Activated T-helper 2 cell treated with anti-CD3 and anti-CD28 coated beads, Interferon-gamma antibody, Interleukin-2, Interleukin-4, amounts not matched to agents 10 μg/mL and 5 μg/mL and 100 μg/mL, durations not matched to agents 14 hours and 24 hours and 36 hours (primary cell): ENCODE measurements at regions not wholly inside any gene's neighbourhood (a gene's known extent, or its start where the extent isn't known, plus 50 kb on each side); places are given as distances from the start of the nearest gene placed in this dataset.

Experiments
- DNase-seq: peaks from one replicate; pipeline ENCODE4 v3.0.0; 2021; ENCODE audit warnings: low spot score
- H3K27ac Mint-ChIP-seq: one replicate; pipeline ENCODE4 v1.8.0; 2021; ENCODE audit warnings: mixed read lengths
- H3K27me3 Mint-ChIP-seq: one replicate; pipeline ENCODE4 v1.8.0; 2021; ENCODE audit warnings: low read depth, mixed read lengths
- H3K36me3 Mint-ChIP-seq: one replicate; pipeline ENCODE4 v1.8.0; 2021; ENCODE audit warnings: low read depth, mixed read lengths
- H3K4me1 Mint-ChIP-seq: one replicate; pipeline ENCODE4 v1.8.0; 2021; ENCODE audit warnings: low read depth, mixed read lengths
- H3K4me3 Mint-ChIP-seq: one replicate; pipeline ENCODE4 v1.8.0; 2021; ENCODE audit warnings: low read depth, mild to moderate bottlenecking, moderate library complexity, mixed read lengths
- H3K9me3 Mint-ChIP-seq: one replicate; pipeline ENCODE4 v1.8.0; 2021; ENCODE audit warnings: mixed read lengths
- intact Hi-C: fragments of 100-400 bp; cut with micrococcal nuclease; formaldehyde crosslinking; loops from one replicate; pipeline ENCODE4 v1.15.1; 2023

DNA sequence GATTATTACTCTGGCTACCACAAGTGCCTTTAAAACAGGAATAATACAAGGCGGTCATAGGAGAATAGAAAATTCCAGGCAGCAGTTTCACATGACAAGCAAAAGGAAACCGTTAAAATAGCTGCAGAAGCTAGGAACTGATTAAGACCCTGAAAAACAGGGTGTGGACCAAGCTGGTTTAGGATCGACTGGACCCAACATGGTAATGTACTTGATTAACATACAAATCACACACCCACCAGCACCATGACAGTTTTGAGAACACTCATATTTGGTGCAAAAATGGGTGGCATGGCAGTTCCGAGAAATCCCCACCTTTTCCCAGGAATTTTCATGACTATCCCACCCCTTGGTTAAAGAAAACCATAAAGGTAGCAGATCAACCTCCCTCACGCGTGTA is 51.9 kb upstream of the TMEM163 start:
- no peak for DNase-seq
- H3K9me3 Mint-ChIP-seq = no peaks in the 10 kb centered on the region
- H3K27ac Mint-ChIP-seq = no peak overlapping the region
- peaks cover 17% of the 10 kb centered on the region for H3K4me1 Mint-ChIP-seq
- peaks cover 3% of the 10 kb centered on the region for H3K27me3 Mint-ChIP-seq
- no peak overlapping the region for H3K4me3 Mint-ChIP-seq
- no peaks in the 10 kb centered on the region for H3K36me3 Mint-ChIP-seq
- intact Hi-C loops = no loop called here

DNA sequence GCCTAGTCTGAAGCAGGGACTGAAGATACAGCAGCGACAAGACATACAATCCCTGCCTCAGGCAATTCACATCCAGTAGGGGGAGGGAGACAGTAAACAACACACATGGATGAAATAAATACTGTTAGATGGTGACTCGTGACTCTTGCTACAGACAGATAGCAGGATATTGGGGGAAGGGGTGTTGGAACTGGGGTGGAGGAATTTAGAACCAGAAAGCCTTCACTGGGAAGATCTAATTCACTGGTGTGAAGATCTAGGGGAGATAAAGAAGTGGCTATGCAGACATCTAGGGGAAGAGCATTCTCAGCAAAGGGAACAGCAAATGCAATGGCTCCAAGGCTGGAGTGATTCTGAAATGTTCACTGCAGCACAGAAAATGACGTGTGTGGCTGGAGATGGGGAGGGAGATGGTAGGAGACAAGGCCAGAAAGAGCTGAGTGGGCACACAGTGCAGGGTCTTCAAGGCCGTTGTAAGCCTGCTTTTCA is 52.6 kb upstream of the TMEM163 start:
- Mint-ChIP-seq H3K4me1 (peaks cover 17% of the 10 kb centered on the region), H3K4me3 (no peak overlapping the region), H3K27ac (no peak overlapping the region), H3K9me3 (no peaks in the 10 kb centered on the region), H3K36me3 (no peaks in the 10 kb centered on the region), H3K27me3 (peaks cover 3% of the 10 kb centered on the region)
- intact Hi-C loops = no loop called here
- DNase-seq = no peak

DNA sequence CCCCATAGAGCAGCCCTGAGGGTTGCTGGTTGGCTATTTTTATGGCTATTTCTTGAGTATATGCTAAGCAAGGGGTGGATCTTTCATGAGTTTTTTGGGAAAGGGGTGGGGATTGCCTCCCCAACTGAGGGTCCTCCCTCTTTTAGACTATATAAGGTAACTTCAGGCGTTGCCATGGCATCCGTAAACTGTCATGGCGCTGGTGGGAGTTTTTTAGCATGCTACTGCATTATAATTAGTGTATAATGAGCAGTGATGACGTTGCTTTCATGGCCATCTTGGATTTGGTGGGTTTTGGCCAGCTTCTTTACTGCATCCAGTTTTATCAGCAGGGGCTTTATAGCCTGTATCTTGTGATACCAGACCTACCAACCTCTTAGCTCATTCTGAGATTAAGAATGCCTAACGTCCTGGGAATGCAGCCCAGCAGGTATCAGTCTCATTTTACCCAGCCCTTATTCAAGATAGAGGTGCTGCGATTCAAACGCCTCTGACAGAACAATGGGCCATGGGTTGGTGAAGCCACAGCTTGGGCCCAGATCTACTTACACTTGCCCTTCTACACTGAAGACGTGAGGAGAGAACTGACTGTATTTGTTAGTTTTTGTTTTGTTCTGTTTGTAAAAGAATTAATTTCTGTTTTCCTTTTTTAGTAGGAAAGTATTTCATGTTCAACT is 53.8 kb upstream of the TMEM163 start:
- DNase-seq = no peak
- H3K9me3 Mint-ChIP-seq = no peaks in the 10 kb centered on the region
- no peak overlapping the region for H3K27ac Mint-ChIP-seq
- intact Hi-C loops = no loop called here
- no peak overlapping the region for H3K4me3 Mint-ChIP-seq
- peaks cover 9% of the 10 kb centered on the region for H3K27me3 Mint-ChIP-seq
- H3K36me3 Mint-ChIP-seq = no peaks in the 10 kb centered on the region
- peaks cover 17% of the 10 kb centered on the region for H3K4me1 Mint-ChIP-seq

DNA sequence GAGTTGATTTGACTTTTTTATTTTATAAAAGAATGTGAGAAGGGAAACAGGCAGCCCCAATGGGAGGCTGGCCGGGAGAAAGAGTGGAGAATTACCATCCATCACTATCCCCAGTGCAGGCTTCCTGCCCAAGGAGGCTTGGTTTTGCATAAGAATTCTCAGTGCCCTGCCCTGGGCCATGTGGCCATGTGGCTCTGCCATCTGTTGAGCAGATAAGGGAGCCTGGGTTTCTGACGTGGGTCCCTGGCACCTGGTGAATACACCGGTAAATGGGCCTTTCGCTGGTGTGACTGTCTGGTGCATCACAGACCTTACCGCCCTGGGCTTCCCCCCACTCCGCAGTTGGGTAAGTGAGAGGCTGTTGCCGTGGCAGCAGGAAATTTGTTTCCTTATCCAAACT is 54.5 kb upstream of the TMEM163 start:
- Mint-ChIP-seq H3K36me3 (no peaks in the 10 kb centered on the region), H3K27ac (no peak overlapping the region), H3K27me3 (peaks cover 9% of the 10 kb centered on the region), H3K4me1 (peaks cover 17% of the 10 kb centered on the region), H3K9me3 (no peaks in the 10 kb centered on the region), H3K4me3 (no peak overlapping the region)
- no peak for DNase-seq
- intact Hi-C loops = no loop called here

DNA sequence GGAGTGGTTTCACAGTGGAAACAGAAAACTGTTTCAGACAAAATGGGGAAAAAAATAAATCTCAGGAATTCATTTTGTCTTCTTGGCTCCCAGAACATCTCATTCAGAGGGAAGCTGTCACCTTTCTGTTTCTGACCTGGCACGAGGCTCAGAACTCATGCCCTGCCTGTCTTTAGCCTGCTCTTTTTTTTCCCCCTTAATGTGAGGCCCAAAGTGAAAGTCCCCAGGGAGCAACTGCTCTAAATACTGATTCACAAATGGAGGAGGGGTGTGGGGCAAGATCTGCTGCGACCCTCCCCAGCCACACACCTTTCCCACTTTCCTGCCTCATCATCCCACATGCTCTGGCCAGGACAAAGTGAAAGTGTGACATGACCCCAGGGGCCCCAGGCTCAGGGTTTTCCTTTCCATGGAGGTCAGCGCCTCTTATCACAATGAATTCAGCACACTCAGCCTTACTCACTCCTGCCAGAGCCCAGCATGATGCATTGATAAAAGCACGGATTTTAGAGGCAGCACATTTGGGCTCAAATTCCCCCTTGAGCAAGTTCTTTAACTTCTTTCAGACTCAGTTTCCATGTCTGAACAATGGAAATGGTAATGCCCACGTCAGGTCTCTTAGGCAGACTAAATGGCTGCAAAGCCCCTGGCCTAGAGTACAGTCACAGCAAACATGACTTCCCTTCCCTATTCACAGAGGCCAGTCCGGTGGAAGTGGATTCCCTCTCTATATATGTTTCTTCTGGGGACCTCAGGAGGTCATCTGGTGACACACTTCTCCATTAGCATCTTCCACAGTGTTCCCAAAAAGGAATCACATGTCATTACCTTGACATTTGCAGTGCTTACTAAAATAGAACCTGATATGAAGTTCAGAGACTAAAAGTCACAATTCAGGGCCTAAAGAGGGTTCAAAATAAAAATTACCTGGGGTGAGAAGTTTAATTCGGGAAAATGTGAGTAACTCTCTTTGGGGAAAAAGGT is 55.3 kb upstream of the TMEM163 start:
- no peak for DNase-seq
- intact Hi-C loops = loop anchor here (2.0 kb wide), 1 partner anchor 59 kb away; no protein-coding TSS in a partner anchor
- Mint-ChIP-seq H3K4me1 (peaks cover 17% of the 10 kb centered on the region), H3K9me3 (no peaks in the 10 kb centered on the region), H3K4me3 (no peak overlapping the region), H3K36me3 (no peaks in the 10 kb centered on the region), H3K27me3 (peaks cover 9% of the 10 kb centered on the region), H3K27ac (no peak overlapping the region)

DNA sequence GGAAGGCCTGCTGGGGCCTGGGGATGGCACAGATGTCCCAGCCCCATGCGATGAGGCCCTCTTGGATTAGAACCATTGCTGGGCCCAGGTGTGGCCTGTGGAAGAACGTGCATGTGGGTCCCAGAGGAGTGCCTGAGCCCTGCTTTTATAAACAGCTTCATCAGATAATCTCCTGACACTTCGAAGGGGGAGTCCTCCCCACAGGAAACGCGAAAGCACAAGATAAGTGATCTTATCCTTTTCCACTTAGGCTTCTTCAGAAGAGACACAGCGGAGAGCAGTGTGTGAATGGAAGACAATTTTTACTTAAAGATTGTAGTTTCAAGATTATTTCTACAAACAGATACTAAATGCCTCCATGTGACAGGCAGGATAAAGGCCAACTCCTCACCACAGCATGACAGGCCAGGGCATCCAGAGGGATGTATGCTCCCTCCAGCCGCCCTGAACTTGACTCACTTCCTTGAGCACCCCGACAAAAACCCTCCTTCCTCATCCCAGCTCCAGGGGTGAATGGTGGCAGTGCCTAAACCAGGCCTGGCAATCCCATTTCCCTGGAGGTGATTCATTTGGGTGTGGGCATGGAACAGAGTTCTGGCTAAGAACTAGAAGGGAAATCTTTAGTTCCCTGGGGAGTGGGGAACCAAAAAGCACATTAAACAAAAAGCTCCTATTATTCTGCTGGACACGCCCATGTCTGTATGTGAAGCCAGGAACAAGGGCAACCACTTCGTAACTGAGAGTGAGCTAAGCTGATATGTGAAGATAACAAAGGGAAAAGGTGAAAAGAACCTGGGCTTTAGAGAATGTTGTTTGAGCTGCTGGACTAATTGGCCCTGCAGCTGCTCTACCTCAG is 56.2 kb upstream of the TMEM163 start:
- H3K9me3 Mint-ChIP-seq = no peaks in the 10 kb centered on the region
- H3K4me1 Mint-ChIP-seq = peaks cover 17% of the 10 kb centered on the region
- peak overlapping the region; percentile 51 for H3K27ac Mint-ChIP-seq
- no peak for DNase-seq
- H3K36me3 Mint-ChIP-seq = no peaks in the 10 kb centered on the region
- intact Hi-C loops = loop anchor here (2.0 kb wide), 1 partner anchor 60 kb away; no protein-coding TSS in a partner anchor
- peaks cover 9% of the 10 kb centered on the region for H3K27me3 Mint-ChIP-seq
- H3K4me3 Mint-ChIP-seq = no peak overlapping the region

DNA sequence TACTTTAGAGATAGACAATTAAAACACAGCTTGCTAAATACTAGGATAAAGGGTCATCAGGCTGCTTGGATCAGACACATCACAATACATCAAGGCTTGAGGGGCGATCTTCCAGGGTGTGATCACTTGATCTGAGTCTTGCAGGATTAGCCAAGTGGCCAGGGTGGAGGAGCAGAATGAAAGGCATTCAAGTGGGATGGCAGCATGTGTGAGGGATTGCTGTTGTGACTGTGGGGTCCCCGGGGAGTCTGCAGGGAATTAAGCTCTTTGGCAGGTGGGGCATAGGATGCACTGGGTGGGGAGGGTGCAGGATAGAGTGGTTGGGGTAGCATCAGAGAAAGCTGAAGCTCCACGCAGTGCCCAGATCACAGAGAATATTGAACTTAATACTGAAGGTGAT is 58.0 kb upstream of the TMEM163 start:
- Mint-ChIP-seq H3K4me1 (peaks cover 22% of the 10 kb centered on the region), H3K27me3 (peaks cover 9% of the 10 kb centered on the region), H3K9me3 (no peaks in the 10 kb centered on the region), H3K27ac (no peak overlapping the region), H3K36me3 (no peaks in the 10 kb centered on the region), H3K4me3 (no peak overlapping the region)
- no peak for DNase-seq
- intact Hi-C loops = no loop called here

DNA sequence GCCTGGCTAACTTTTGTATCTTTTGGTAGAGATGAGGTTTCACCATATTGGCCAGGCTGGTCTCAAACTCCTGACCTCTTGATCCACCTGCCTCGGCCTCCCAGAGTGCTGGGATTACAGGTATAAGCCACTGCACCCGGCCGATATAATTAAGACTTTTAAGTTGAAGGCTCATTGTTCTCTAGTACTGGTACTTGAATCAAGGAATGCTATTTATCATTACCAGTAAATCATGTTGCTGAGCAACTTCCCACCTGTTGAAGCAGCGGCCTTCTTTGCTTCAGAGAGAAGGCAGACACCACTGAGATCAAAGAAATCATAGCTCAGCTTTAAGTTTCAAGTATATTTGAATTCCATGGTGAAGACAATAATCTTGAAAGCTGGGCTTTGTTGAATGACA is 58.8 kb upstream of the TMEM163 start:
- Mint-ChIP-seq H3K27ac (no peak overlapping the region), H3K27me3 (peaks cover 10% of the 10 kb centered on the region), H3K9me3 (no peaks in the 10 kb centered on the region), H3K4me1 (peaks cover 22% of the 10 kb centered on the region), H3K36me3 (no peaks in the 10 kb centered on the region), H3K4me3 (no peak overlapping the region)
- DNase-seq = no peak
- intact Hi-C loops = no loop called here

DNA sequence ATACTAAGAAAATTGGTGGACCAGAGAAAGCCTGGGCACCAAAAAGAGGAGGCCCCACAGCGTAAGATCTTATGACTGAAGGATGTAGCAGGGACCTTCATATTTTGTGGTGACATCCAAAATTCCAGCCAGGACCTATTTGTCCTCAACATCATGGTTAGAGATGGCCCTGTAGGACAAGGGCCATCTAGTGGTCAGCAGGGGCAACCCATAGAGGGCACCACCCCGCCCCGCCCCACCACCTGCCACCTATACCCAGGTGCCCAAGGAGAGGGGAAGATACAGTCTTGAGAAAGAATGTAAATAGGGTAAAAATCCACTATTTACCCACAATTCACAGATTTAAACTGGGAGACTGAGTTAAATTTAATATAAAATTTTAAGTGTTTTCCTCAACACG is 59.6 kb upstream of the TMEM163 start:
- Mint-ChIP-seq H3K9me3 (no peaks in the 10 kb centered on the region), H3K4me3 (no peak overlapping the region), H3K27ac (no peak overlapping the region), H3K4me1 (peaks cover 22% of the 10 kb centered on the region), H3K27me3 (peaks cover 15% of the 10 kb centered on the region), H3K36me3 (no peaks in the 10 kb centered on the region)
- no peak for DNase-seq
- intact Hi-C loops = no loop called here

DNA sequence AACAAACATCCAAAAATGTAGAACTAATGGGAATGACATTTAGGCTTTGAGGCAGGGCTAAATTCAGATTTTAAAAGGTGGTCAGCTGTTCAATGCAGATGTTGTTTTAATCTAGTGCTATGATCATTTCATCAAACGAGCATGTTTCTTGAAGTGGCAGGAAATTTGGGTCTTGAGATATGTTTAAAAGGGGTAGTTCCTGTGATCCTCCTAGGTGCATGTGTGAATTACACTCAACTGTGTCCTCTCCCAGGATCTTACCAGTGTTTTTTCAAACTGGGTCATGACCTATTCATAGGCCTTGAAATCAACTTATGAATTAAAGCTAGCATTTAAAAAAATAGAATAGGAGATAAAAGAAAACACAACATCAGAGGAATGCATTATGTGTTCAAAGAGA is 57.4 kb upstream of the ACMSD start:
- H3K27me3 Mint-ChIP-seq = peaks cover 20% of the 10 kb centered on the region
- H3K9me3 Mint-ChIP-seq = no peaks in the 10 kb centered on the region
- peaks cover 5% of the 10 kb centered on the region for H3K4me1 Mint-ChIP-seq
- H3K27ac Mint-ChIP-seq = no peak overlapping the region
- H3K36me3 Mint-ChIP-seq = no peaks in the 10 kb centered on the region
- DNase-seq = no peak
- intact Hi-C loops = loop anchor here (10.0 kb wide), 3 partner anchors 114 to 666 kb away; no protein-coding TSS in a partner anchor
- H3K4me3 Mint-ChIP-seq = no peak overlapping the region

DNA sequence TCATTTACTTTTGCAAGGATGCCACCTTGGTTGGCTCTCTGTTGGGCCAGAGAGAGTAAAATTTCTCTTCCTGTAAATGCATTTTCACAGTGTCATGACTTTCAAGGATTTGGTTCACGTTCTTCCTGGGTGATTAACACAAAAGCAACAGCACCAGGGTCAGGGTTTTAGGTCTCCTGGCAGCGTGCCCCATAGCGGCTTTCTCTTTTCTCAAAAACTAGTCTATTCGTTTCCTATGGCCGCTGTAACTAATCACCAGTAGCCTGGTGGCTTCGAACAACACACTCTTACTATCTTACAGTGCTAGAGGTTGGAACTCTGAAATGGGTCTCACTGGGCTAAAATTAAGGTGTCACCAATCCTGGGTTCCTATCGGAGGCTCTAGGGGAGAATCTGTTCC is 56.3 kb upstream of the ACMSD start:
- DNase-seq = no peak
- Mint-ChIP-seq H3K27me3 (peaks cover 14% of the 10 kb centered on the region), H3K4me1 (peaks cover 5% of the 10 kb centered on the region), H3K27ac (no peak overlapping the region), H3K9me3 (no peaks in the 10 kb centered on the region), H3K4me3 (no peak overlapping the region), H3K36me3 (no peaks in the 10 kb centered on the region)
- intact Hi-C loops = loop anchor here (10.0 kb wide), 3 partner anchors 113 to 667 kb away; no protein-coding TSS in a partner anchor

DNA sequence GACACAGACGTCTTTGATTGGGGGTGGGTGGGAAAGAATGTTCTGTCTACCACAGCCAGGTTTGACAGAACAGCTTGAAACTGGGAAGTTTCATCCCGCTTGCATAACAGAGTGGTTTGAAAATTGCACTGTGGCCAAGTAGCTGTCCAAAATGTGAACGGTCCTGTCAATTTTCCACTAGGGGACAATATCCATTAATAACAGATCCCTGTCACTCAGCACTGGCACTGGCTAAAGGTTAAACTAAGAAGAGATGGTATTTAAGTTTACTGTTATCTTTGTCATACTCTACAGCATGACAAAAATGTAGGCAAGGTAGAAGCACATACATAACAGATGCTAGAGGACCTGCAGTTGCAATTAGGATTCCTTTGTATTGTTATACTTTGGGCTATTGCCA is 55.6 kb upstream of the ACMSD start:
- intact Hi-C loops = loop anchor here (10.0 kb wide), 3 partner anchors 112 to 668 kb away; no protein-coding TSS in a partner anchor
- Mint-ChIP-seq H3K27ac (no peak overlapping the region), H3K4me3 (no peak overlapping the region), H3K27me3 (peaks cover 14% of the 10 kb centered on the region), H3K9me3 (no peaks in the 10 kb centered on the region), H3K4me1 (peaks cover 5% of the 10 kb centered on the region), H3K36me3 (no peaks in the 10 kb centered on the region)
- no peak for DNase-seq
